ENCODE measurements at regions not wholly inside any gene's neighbourhood (a gene's known extent, or its start where the extent isn't known, plus 50 kb on each side); places are given as distances from the start of the nearest gene placed in this dataset.

DNA sequence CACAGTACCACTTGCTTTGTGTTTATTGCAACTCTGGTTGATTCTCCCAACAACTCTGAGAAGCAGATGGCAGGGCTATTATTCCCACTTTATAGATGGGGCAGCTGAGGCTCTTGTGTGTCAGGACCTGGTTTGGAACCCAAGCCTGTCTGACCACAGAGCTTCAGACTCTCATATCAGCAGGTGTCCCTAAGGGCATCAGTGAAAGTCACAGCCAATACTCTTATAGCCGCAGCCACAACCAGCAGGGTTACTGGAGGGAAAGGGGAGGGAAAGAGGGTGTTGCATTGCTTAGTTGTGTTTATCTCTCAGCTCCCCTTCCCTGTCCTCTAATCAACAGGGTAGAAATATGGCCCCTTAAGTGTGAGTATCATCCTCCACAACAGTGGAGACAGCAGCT lies 304.0 kb downstream of the RRAGC start:
- Histone ChIP-seq H3K27me3 (ENCODE audit: control insufficient read depth in 1 of 2, insufficient read depth in 2 of 2, low read length in 1 of 2) (no peaks in the 10 kb centered on the region), H3K4me1 (ENCODE audit: control insufficient read depth in 1 of 2, insufficient read depth in 2 of 2, low read length in 2 of 2) (no peaks in the 10 kb centered on the region), H3K9me3 (ENCODE audit: control insufficient read depth, low read length) (peaks cover 2% of the 10 kb centered on the region), H3K36me3 (ENCODE audit: control insufficient read depth in 1 of 2, insufficient read depth in 2 of 2, low read length in 1 of 2) (no peaks in the 10 kb centered on the region), H3K27ac (ENCODE audit: low read depth in 1 of 2, low read length in 2 of 2) (no peak overlapping the region), H3K4me3 (ENCODE audit: low read length in 2 of 2) (no peak overlapping the region)
- DNase-seq: no peak
- 69 to 73% methylated on average over 1 of the region's 1 CpG for WGBS, 2 donors
- intact Hi-C loops (cut with DNase I): no loop called here
- ATAC-seq (ENCODE audit: low FRiP score): no peak

DNA sequence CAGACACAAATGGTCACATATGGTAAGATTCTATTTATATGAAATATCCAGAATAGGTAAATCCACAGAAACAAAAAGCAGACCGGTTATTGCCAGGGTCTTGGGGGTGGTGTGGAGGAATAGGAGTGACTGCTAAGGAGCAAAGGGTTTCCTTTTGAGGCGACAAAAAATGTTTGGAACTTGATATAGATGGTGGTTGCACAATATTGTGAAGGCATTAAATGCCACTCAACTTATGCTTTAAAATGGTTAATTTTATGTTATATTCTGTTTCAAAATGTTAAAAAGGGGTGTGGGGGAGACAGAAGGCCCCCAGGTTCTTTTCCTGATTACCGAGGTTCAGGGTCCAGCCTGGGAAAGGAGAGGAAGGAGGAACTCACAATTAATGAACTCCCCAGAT lies 304.4 kb downstream of the RRAGC start:
- DNase-seq (no peak), ATAC-seq (ENCODE audit: low FRiP score) (no peak)
- Histone ChIP-seq H3K4me1 (ENCODE audit: control insufficient read depth in 1 of 2, insufficient read depth in 2 of 2, low read length in 2 of 2) (no peaks in the 10 kb centered on the region), H3K27me3 (ENCODE audit: control insufficient read depth in 1 of 2, insufficient read depth in 2 of 2, low read length in 1 of 2) (no peaks in the 10 kb centered on the region), H3K36me3 (ENCODE audit: control insufficient read depth in 1 of 2, insufficient read depth in 2 of 2, low read length in 1 of 2) (no peaks in the 10 kb centered on the region), H3K27ac (ENCODE audit: low read depth in 1 of 2, low read length in 2 of 2) (no peak overlapping the region), H3K4me3 (ENCODE audit: low read length in 2 of 2) (no peak overlapping the region), H3K9me3 (ENCODE audit: control insufficient read depth, low read length) (peaks cover 2% of the 10 kb centered on the region)
- intact Hi-C loops (cut with DNase I): no loop called here
- WGBS, 2 donors: 78 to 89% methylated on average over 3 of the region's 3 CpGs

DNA sequence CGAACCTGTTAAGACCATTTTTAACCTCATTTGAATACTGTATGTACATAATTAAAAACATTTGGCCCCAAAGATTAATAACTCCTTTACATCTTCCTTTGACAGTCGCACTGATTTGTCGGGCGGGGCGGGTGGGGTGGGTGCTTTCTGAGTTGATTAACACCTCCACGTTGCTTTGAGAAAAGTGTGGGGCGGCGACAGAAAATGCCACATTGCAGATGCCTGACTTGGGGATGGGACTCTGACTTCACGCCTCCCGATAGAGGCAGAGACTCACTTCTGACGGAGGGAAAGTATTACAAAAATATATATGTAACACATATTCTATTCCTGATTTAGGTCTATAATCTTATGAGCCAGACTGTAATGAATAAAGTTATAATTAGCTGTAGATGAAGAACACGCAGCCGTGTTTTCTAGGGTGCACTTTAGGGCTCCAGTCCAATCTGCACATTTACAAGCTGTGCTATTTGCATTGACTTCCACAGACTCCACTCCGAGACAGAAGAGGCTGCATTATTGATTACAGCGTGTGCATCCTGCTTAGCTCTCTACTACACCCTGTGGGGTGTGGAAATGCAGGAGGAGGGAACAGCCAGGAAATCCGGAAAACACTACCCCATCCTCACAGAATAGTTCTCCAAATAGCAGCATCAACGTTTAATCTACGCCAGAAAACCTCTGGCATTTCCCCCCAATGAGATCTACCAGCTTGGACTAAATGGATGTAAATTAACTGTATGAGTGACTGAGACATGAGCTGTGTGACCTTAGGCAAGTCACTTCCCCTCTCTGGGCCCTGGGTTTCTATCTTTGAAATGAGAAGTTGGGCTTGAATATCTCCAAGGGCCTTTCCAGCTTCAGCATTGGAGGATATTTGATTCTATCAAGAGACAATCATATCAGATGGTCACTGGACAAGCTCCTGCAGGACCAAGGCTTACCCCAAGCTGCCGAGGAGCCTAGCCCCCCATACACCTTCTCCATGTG lies 308.0 kb downstream of the RRAGC start:
- Histone ChIP-seq H3K27ac (ENCODE audit: low read depth in 1 of 2, low read length in 2 of 2) (no peak overlapping the region), H3K4me3 (ENCODE audit: low read length in 2 of 2) (no peak overlapping the region), H3K36me3 (ENCODE audit: control insufficient read depth in 1 of 2, insufficient read depth in 2 of 2, low read length in 1 of 2) (no peaks in the 10 kb centered on the region), H3K9me3 (ENCODE audit: control insufficient read depth, low read length) (peaks cover 2% of the 10 kb centered on the region), H3K4me1 (ENCODE audit: control insufficient read depth in 1 of 2, insufficient read depth in 2 of 2, low read length in 2 of 2) (no peaks in the 10 kb centered on the region), H3K27me3 (ENCODE audit: control insufficient read depth in 1 of 2, insufficient read depth in 2 of 2, low read length in 1 of 2) (peaks cover 0 to 5% of the 10 kb centered on the region in 2 donors)
- intact Hi-C loops (cut with DNase I): no loop called here
- 68 to 69% methylated on average over 19 of the region's 19 CpGs for WGBS, 2 donors
- no peak for DNase-seq
- ATAC-seq (ENCODE audit: low FRiP score): no peak

DNA sequence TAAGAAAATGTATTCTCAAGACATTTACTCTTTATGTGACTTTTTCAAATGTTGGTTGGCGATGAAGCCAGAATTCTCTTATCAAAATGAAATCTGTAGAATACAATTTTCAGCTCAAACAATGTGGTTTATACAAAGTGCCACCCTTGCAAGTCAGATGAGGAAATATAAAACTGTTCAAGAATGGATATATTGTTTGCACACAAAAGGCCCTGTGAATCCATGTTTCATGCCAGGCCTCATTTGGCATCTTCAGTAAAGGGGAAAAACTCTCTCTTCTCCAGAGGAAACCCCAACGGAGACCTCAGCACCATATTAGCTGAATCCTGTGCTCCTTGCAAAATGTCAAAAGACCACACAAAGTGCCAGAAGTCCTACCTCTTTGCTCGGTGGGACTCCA lies 310.4 kb downstream of the RRAGC start:
- Histone ChIP-seq H3K27me3 (ENCODE audit: control insufficient read depth in 1 of 2, insufficient read depth in 2 of 2, low read length in 1 of 2) (peaks cover 0 to 5% of the 10 kb centered on the region in 2 donors), H3K9me3 (ENCODE audit: control insufficient read depth, low read length) (peaks cover 2% of the 10 kb centered on the region), H3K36me3 (ENCODE audit: control insufficient read depth in 1 of 2, insufficient read depth in 2 of 2, low read length in 1 of 2) (no peaks in the 10 kb centered on the region), H3K27ac (ENCODE audit: low read depth in 1 of 2, low read length in 2 of 2) (no peak overlapping the region), H3K4me1 (ENCODE audit: control insufficient read depth in 1 of 2, insufficient read depth in 2 of 2, low read length in 2 of 2) (no peaks in the 10 kb centered on the region), H3K4me3 (ENCODE audit: low read length in 2 of 2) (no peak overlapping the region)
- DNase-seq (no peak), ATAC-seq (ENCODE audit: low FRiP score) (no peak)
- intact Hi-C loops (cut with DNase I): no loop called here
- 74 to 79% methylated on average over 3 of the region's 3 CpGs for WGBS, 2 donors

DNA sequence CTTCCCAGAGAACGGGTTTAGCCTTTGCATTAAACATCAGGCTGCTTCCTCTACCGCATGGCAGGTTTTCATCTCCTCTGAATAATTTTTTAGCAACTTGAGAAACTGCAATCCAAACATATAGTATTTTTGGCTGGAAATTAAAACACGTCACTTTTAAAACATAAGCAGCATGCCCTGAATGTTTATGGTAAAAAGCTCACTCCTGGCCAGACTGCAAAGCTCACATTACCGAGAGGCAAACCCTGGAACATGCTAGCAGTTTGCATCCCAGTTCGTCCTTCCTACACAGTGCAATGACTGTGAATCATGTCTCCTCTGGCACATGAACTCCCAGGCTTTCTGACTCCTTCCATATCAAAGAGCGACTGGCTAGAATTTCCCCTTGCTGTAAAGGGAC lies 312.3 kb downstream of the RRAGC start:
- 9 to 17% methylated on average over 6 of the region's 6 CpGs for WGBS, 2 donors

DNA sequence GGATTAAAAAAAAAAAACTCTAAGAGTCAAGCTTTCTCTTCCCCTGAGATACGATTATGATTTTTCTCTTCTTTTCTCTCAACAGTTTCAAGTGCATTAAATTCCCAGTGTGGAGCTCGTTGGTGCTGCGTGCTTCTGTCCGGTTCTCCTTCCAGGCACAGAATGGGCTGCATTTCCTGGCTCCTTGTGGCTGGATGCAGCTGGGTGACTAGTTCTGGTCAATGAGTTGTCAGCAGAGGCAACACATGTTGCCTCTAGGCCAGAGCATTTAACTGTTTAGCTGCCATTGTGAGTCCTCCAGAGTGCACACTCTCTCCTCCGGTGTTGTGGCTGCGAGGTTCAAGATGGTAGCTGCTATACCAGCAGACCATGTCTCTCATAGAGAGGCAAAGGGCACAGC lies 312.9 kb downstream of the RRAGC start:
- ATAC-seq (ENCODE audit: low FRiP score) (no peak), DNase-seq (no peak)
- intact Hi-C loops (cut with DNase I): no loop called here
- H3K27me3 ChIP-seq (ENCODE audit: control insufficient read depth in 1 of 2, insufficient read depth in 2 of 2, low read length in 1 of 2): peaks cover 0 to 5% of the 10 kb centered on the region in 2 donors
- WGBS, 2 donors: 38 to 43% methylated on average over 6 of the region's 6 CpGs
- no peak overlapping the region for H3K27ac ChIP-seq (ENCODE audit: low read depth in 1 of 2, low read length in 2 of 2)
- no peaks in the 10 kb centered on the region for H3K4me1 ChIP-seq (ENCODE audit: control insufficient read depth in 1 of 2, insufficient read depth in 2 of 2, low read length in 2 of 2)
- no peaks in the 10 kb centered on the region for H3K36me3 ChIP-seq (ENCODE audit: control insufficient read depth in 1 of 2, insufficient read depth in 2 of 2, low read length in 1 of 2)
- peaks cover 2% of the 10 kb centered on the region for H3K9me3 ChIP-seq (ENCODE audit: control insufficient read depth, low read length)
- no peak overlapping the region for H3K4me3 ChIP-seq (ENCODE audit: low read length in 2 of 2)

More for the DNA sequence above, 312.3 kb downstream of the RRAGC start:
- H3K36me3 ChIP-seq (ENCODE audit: control insufficient read depth in 1 of 2, insufficient read depth in 2 of 2, low read length in 1 of 2): no peaks in the 10 kb centered on the region
- no peak overlapping the region for H3K4me3 ChIP-seq (ENCODE audit: low read length in 2 of 2)
- ATAC-seq (ENCODE audit: low FRiP score) (no peak), DNase-seq (no peak)
- no peaks in the 10 kb centered on the region for H3K4me1 ChIP-seq (ENCODE audit: control insufficient read depth in 1 of 2, insufficient read depth in 2 of 2, low read length in 2 of 2)
- H3K27me3 ChIP-seq (ENCODE audit: control insufficient read depth in 1 of 2, insufficient read depth in 2 of 2, low read length in 1 of 2): peaks cover 0 to 5% of the 10 kb centered on the region in 2 donors
- intact Hi-C loops (cut with DNase I): no loop called here
- H3K27ac ChIP-seq (ENCODE audit: low read depth in 1 of 2, low read length in 2 of 2): no peak overlapping the region
- peaks cover 2% of the 10 kb centered on the region for H3K9me3 ChIP-seq (ENCODE audit: control insufficient read depth, low read length)

DNA sequence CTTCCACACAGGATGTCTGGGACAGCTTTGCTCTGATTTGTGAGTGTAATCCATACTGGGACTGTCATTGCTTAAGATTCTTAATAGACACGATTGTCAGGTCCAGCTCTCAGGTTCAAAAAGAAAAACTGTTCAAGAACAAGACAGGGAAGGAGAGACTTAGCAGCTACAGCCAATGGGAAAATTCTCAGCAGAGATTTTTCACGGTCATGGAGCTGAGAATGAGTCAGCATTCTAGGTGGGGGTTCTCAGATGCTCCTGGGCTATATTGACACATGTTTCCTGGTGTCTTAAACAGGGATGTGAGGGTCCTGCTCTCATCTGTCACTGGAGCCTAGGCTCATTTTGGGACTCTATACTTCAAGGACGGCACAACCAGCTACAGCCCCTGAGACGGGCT lies 318.3 kb downstream of the RRAGC start:
- no peaks in the 10 kb centered on the region for H3K36me3 ChIP-seq (ENCODE audit: control insufficient read depth in 1 of 2, insufficient read depth in 2 of 2, low read length in 1 of 2)
- intact Hi-C loops (cut with DNase I): no loop called here
- no peak overlapping the region for H3K27ac ChIP-seq (ENCODE audit: low read depth in 1 of 2, low read length in 2 of 2)
- WGBS, 2 donors: 57 to 58% methylated on average over 4 of the region's 4 CpGs
- no peak overlapping the region for H3K4me3 ChIP-seq (ENCODE audit: low read length in 2 of 2)
- ATAC-seq (ENCODE audit: low FRiP score): no peak
- H3K9me3 ChIP-seq (ENCODE audit: control insufficient read depth, low read length): peaks cover 4% of the 10 kb centered on the region
- no peaks in the 10 kb centered on the region for H3K4me1 ChIP-seq (ENCODE audit: control insufficient read depth in 1 of 2, insufficient read depth in 2 of 2, low read length in 2 of 2)
- DNase-seq: no peak
- H3K27me3 ChIP-seq (ENCODE audit: control insufficient read depth in 1 of 2, insufficient read depth in 2 of 2, low read length in 1 of 2): no peaks in the 10 kb centered on the region

DNA sequence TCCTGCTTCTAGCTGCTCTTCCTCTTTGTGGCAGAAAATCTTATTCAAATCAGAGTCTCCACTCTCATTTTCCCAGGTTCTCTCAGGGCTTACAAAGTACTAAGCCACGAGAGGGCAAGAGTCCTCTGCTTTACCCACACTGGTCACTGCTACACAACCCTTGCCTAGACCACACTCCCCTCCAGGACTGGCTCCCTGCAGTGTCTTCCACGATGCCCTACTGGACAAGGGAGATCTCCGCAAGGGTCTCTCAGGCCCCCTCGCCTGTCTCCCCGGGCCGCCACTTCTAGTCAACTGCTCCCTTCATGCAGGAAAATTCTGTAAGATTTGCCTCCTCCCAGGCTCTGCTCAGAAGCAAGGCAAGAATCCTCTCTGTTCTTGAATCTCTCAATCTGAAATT lies 319.6 kb downstream of the RRAGC start:
- DNase-seq (no peak), ATAC-seq (ENCODE audit: low FRiP score) (no peak)
- H3K4me1 ChIP-seq (ENCODE audit: control insufficient read depth in 1 of 2, insufficient read depth in 2 of 2, low read length in 2 of 2): no peaks in the 10 kb centered on the region
- H3K4me3 ChIP-seq (ENCODE audit: low read length in 2 of 2): no peak overlapping the region
- H3K27ac ChIP-seq (ENCODE audit: low read depth in 1 of 2, low read length in 2 of 2): no peak overlapping the region
- H3K36me3 ChIP-seq (ENCODE audit: control insufficient read depth in 1 of 2, insufficient read depth in 2 of 2, low read length in 1 of 2): no peaks in the 10 kb centered on the region
- intact Hi-C loops (cut with DNase I): no loop called here
- no peaks in the 10 kb centered on the region for H3K27me3 ChIP-seq (ENCODE audit: control insufficient read depth in 1 of 2, insufficient read depth in 2 of 2, low read length in 1 of 2)
- H3K9me3 ChIP-seq (ENCODE audit: control insufficient read depth, low read length): peaks cover 4% of the 10 kb centered on the region
- WGBS, 2 donors: 48 to 51% methylated on average over 6 of the region's 6 CpGs

DNA sequence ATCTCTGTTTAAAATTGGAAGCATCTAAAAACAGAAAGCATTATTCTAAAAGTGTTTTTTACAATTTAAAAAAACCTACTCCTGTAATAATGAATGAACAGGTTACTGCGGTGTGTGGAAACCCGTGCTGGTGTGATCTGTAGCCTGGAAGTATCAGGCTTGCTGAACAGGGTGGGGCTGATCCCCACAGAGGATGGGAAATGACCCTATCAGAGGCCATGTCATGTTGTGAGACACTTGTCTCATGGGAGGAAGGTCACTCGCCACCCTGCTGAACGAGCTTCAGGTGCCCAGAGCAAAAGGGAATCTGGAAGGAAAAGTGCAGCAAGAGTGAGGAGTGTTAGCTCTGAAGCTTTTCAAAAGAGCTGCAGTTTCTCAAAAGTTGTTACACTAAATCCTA lies 320.7 kb downstream of the RRAGC start:
- ATAC-seq (ENCODE audit: low FRiP score) (no peak), DNase-seq (no peak)
- Histone ChIP-seq H3K9me3 (ENCODE audit: control insufficient read depth, low read length) (peaks cover 4% of the 10 kb centered on the region), H3K36me3 (ENCODE audit: control insufficient read depth in 1 of 2, insufficient read depth in 2 of 2, low read length in 1 of 2) (no peaks in the 10 kb centered on the region), H3K4me3 (ENCODE audit: low read length in 2 of 2) (no peak overlapping the region), H3K27ac (ENCODE audit: low read depth in 1 of 2, low read length in 2 of 2) (no peak overlapping the region), H3K4me1 (ENCODE audit: control insufficient read depth in 1 of 2, insufficient read depth in 2 of 2, low read length in 2 of 2) (no peaks in the 10 kb centered on the region), H3K27me3 (ENCODE audit: control insufficient read depth in 1 of 2, insufficient read depth in 2 of 2, low read length in 1 of 2) (no peaks in the 10 kb centered on the region)
- intact Hi-C loops (cut with DNase I): no loop called here
- 34 to 37% methylated on average over 4 of the region's 4 CpGs for WGBS, 2 donors

Data from aorta (tissue), 5 donors.